IMR-90 (cell line): ENCODE measurements at regions not wholly inside any gene's neighbourhood (a gene's known extent, or its start where the extent isn't known, plus 50 kb on each side); places are given as distances from the start of the nearest gene placed in this dataset.

ENCODE experiments used
- ATAC-seq: fragments of 200-7000 bp; cut with Tn5 transposase; 2 replicates; pipeline ENCODE4 v1.9.1; 2020; ENCODE audit warnings: low read depth, mild to moderate bottlenecking, moderate library complexity
- BruUV-seq: library from RNA; stranded (reverse); fragments of 400-500 nt; replicated peaks from 2 replicates; lab custom pipeline; 2021; lab: Mats Ljungman, UMichigan
- CTCF ChIA-PET: fragments of 300-600 bp; formaldehyde crosslinking; extraction: SDS; loops from one replicate; lab custom pipeline; 2021; ENCODE audit warnings: antibody characterized with exemption; lab: Yijun Ruan, JAX
- POLR2A ChIA-PET: fragments of 300-600 bp; sonication (Branson Sonifier 250); formaldehyde crosslinking; loops from one replicate; lab custom pipeline; 2022; ENCODE audit warnings: antibody characterized with exemption; ENCODE audit not compliant: unreplicated experiment; lab: Charles Lee
- DNase-seq: peaks from one replicate; pipeline ENCODE4 v3.0.0; 2013
- H2AFZ ChIP-seq: replicated peaks from 2 replicates; pipeline ENCODE3; 2013; ENCODE audit warnings: low read length, mild to moderate bottlenecking; ENCODE audit not compliant: poor library complexity
- H2AK5ac ChIP-seq: 2 replicates; pipeline ENCODE4 v1.6.1; 2013; ENCODE audit warnings: low read depth, low read length, inconsistent platforms
- H2AK9ac ChIP-seq: replicated peaks from 2 replicates; pipeline ENCODE3; 2013; ENCODE audit warnings: mild to moderate bottlenecking, low read depth, low read length, moderate library complexity; ENCODE audit not compliant: poor library complexity
- H2BK120ac ChIP-seq: 2 replicates; pipeline ENCODE4 v1.6.1; 2013; ENCODE audit warnings: low read depth, low read length, inconsistent platforms
- H2BK15ac ChIP-seq: 3 replicates; pipeline ENCODE4 v1.6.1; 2013; ENCODE audit warnings: low read depth, low read length, inconsistent platforms
- H2BK20ac ChIP-seq: 2 replicates; pipeline ENCODE4 v1.6.1; 2013; ENCODE audit warnings: low read depth, mild to moderate bottlenecking, inconsistent platforms, low read length, moderate library complexity
- H2BK5ac ChIP-seq: 2 replicates; pipeline ENCODE4 v1.6.1; 2013; ENCODE audit warnings: mild to moderate bottlenecking, low read depth, low read length, inconsistent platforms; ENCODE audit not compliant: poor library complexity, severe bottlenecking
- H3K14ac ChIP-seq: replicated peaks from 2 replicates; pipeline ENCODE4 v1.6.1; 2013; ENCODE audit warnings: low read depth, low read length, inconsistent platforms
- H3K18ac ChIP-seq: 2 replicates; pipeline ENCODE4 v1.6.1; 2013; ENCODE audit warnings: low read depth, low read length, control low read depth
- H3K23ac ChIP-seq: 2 replicates; pipeline ENCODE4 v1.6.1; 2013; ENCODE audit warnings: low read depth, low read length, inconsistent platforms
- H3K27ac ChIP-seq: 2 replicates; pipeline ENCODE4 v1.5.1; 2013; ENCODE audit warnings: mild to moderate bottlenecking, control low read depth, low read length; ENCODE audit not compliant: insufficient read depth
- H3K27me3 ChIP-seq: 2 replicates; pipeline ENCODE4 v1.6.1; 2013; ENCODE audit warnings: low read length; ENCODE audit not compliant: control insufficient read depth, insufficient read depth
- H3K36me3 ChIP-seq: 2 replicates; pipeline ENCODE4 v1.6.1; 2013; ENCODE audit warnings: low read length, mixed read lengths; ENCODE audit not compliant: control insufficient read depth, insufficient read depth
- H3K4ac ChIP-seq: 2 replicates; pipeline ENCODE4 v1.6.1; 2013; ENCODE audit warnings: low read depth, low read length, inconsistent platforms
- H3K4me1 ChIP-seq: 2 replicates; pipeline ENCODE4 v1.6.1; 2013; ENCODE audit warnings: low read length, mixed read lengths; ENCODE audit not compliant: control insufficient read depth, insufficient read depth
- H3K4me2 ChIP-seq: 2 replicates; pipeline ENCODE4 v1.6.1; 2013; ENCODE audit warnings: low read depth, mild to moderate bottlenecking, control low read depth, low read length, moderate library complexity
- H3K4me3 ChIP-seq: 2 replicates; pipeline ENCODE4 v1.5.1; 2013; ENCODE audit warnings: low read depth, mild to moderate bottlenecking, control low read depth, low read length, moderate library complexity; ENCODE audit not compliant: insufficient read depth
- H3K56ac ChIP-seq: 2 replicates; pipeline ENCODE4 v1.6.1; 2013; ENCODE audit warnings: low read length, inconsistent platforms; ENCODE audit not compliant: insufficient read depth; ENCODE audit errors: extremely low read depth
- H3K79me1 ChIP-seq, 2 experiments: 2 replicates each; pipeline ENCODE4 v1.6.1; 2013; ENCODE audit warnings: low read length in 2 of 2, inconsistent platforms in 1 of 2, low read depth in 1 of 2
- H3K9ac ChIP-seq: 2 replicates; pipeline ENCODE4 v1.6.1; 2013; ENCODE audit warnings: low read depth, low read length, control low read depth
- H3K9me1 ChIP-seq: 2 replicates; pipeline ENCODE4 v1.6.1; 2013; ENCODE audit warnings: low read length, inconsistent platforms; ENCODE audit not compliant: insufficient read depth
- H3K9me3 ChIP-seq: 2 replicates; pipeline ENCODE4 v1.6.1; 2013; ENCODE audit warnings: low read length; ENCODE audit not compliant: control insufficient read depth, insufficient read depth
- H4K20me1 ChIP-seq: 2 replicates; pipeline ENCODE4 v1.6.1; 2013; ENCODE audit warnings: low read length, inconsistent platforms; ENCODE audit not compliant: insufficient read depth
- H4K5ac ChIP-seq: 2 replicates; pipeline ENCODE4 v1.6.1; 2013; ENCODE audit warnings: mild to moderate bottlenecking, low read depth, low read length, control low read depth
- H4K8ac ChIP-seq, 2 experiments: 2 replicates each; pipeline ENCODE4 v1.6.1; 2013; ENCODE audit warnings: low read depth in 2 of 2, low read length in 2 of 2, control low read depth in 1 of 2, inconsistent platforms in 1 of 2
- H4K91ac ChIP-seq: 2 replicates; pipeline ENCODE4 v1.6.1; 2013; ENCODE audit warnings: low read depth, low read length, inconsistent platforms; ENCODE audit not compliant: insufficient read depth
- BHLHE40 ChIP-seq: fragments of 150-350 bp; IDR thresholded peaks from 2 replicates; pipeline ENCODE4 v1.6.1; 2016; ENCODE audit warnings: mild to moderate bottlenecking, low read depth, low read length
- CEBPB ChIP-seq: IDR thresholded peaks from 2 replicates; pipeline ENCODE4 v1.6.1; 2012; ENCODE audit warnings: low read depth, low read length, improper control_type of control experiment
- CHD1 ChIP-seq: IDR thresholded peaks from 2 replicates; pipeline ENCODE4 v1.6.1; 2012; ENCODE audit warnings: low read depth, low read length, improper control_type of control experiment
- CTCF ChIP-seq: conservative IDR thresholded peaks from 2 replicates; pipeline ENCODE4 v1.5.1; 2012; ENCODE audit warnings: mild to moderate bottlenecking, low read depth, low read length, improper control_type of control experiment
- ELK1 ChIP-seq: fragments of 150-350 bp; IDR thresholded peaks from 2 replicates; pipeline ENCODE4 v1.6.1; 2016; ENCODE audit warnings: low read depth, mild to moderate bottlenecking, low read length, moderate library complexity, borderline replicate concordance
- FOS ChIP-seq: fragments of 150-350 bp; IDR thresholded peaks from 2 replicates; pipeline ENCODE4 v1.6.1; 2016; ENCODE audit warnings: low read depth, low read length
- MAFK ChIP-seq: IDR thresholded peaks from 2 replicates; pipeline ENCODE4 v1.6.1; 2012; ENCODE audit warnings: low read depth, low read length, improper control_type of control experiment
- MAZ ChIP-seq: IDR thresholded peaks from 2 replicates; pipeline ENCODE4 v1.6.1; 2012; ENCODE audit warnings: low read depth, mild to moderate bottlenecking, low read length, improper control_type of control experiment, moderate library complexity, borderline replicate concordance
- MXI1 ChIP-seq: IDR thresholded peaks from 2 replicates; pipeline ENCODE4 v1.6.1; 2012; ENCODE audit warnings: low read depth, mild to moderate bottlenecking, low read length, moderate library complexity, borderline replicate concordance
- NFE2L2 ChIP-seq: fragments of 150-350 bp; IDR thresholded peaks from 2 replicates; pipeline ENCODE4 v1.6.1; 2016; ENCODE audit warnings: low read depth, mild to moderate bottlenecking, low read length
- POLR2A ChIP-seq: IDR thresholded peaks from 2 replicates; pipeline ENCODE4 v1.6.1; 2012; ENCODE audit warnings: mild to moderate bottlenecking, low read depth, low read length
- RAD21 ChIP-seq: IDR thresholded peaks from 2 replicates; pipeline ENCODE4 v1.6.1; 2012; ENCODE audit warnings: low read length, improper control_type of control experiment
- RCOR1 ChIP-seq: IDR thresholded peaks from 2 replicates; pipeline ENCODE4 v1.6.1; 2012; ENCODE audit warnings: mild to moderate bottlenecking, low read length, improper control_type of control experiment; ENCODE audit not compliant: insufficient replicate concordance
- RFX5 ChIP-seq: IDR thresholded peaks from 2 replicates; pipeline ENCODE4 v1.8.0; 2012; ENCODE audit warnings: low read depth, mild to moderate bottlenecking, low read length, moderate library complexity
- SMC3 ChIP-seq: fragments of 150-350 bp; IDR thresholded peaks from 2 replicates; pipeline ENCODE4 v1.6.1; 2016; ENCODE audit warnings: low read depth, mild to moderate bottlenecking, antibody characterized with exemption, low read length, moderate library complexity
- USF2 ChIP-seq: fragments of 150-350 bp; IDR thresholded peaks from 2 replicates; pipeline ENCODE4 v1.6.1; 2017; ENCODE audit warnings: mild to moderate bottlenecking, antibody characterized with exemption, low read length, low read depth
- WGBS, 2 experiments: methylation state at CpG; one replicate each; pipeline versions ENCODE4 v1.1.5 to v1.1.7; 2013; ENCODE audit warnings: missing lambda C conversion rate in 2 of 2; ENCODE audit not compliant: insufficient read length in 1 of 2; ENCODE audit errors: extremely low coverage in 2 of 2; 5-methylcytosine and 5-hydroxymethylcytosine counted together
- dilution Hi-C: fragments of 300-500 bp; cut with HindIII; formaldehyde crosslinking; loops from one replicate; pipeline ENCODE4 v1.14.3; 2018; ENCODE audit warnings: low sequenced_read_pairs; ENCODE audit not compliant: unreplicated experiment
- in situ Hi-C: fragments of 300-500 bp; cut with MboI; formaldehyde crosslinking; loops from 3 replicates; pipeline ENCODE4 v1.14.3; 2019; ENCODE audit warnings: low sequenced_read_pairs, inconsistent platforms, mixed read lengths
- intact Hi-C: fragments of 100-400 bp; cut with micrococcal nuclease; formaldehyde crosslinking; loops from 2 replicates; pipeline ENCODE4 v1.10.0; 2022

DNA sequence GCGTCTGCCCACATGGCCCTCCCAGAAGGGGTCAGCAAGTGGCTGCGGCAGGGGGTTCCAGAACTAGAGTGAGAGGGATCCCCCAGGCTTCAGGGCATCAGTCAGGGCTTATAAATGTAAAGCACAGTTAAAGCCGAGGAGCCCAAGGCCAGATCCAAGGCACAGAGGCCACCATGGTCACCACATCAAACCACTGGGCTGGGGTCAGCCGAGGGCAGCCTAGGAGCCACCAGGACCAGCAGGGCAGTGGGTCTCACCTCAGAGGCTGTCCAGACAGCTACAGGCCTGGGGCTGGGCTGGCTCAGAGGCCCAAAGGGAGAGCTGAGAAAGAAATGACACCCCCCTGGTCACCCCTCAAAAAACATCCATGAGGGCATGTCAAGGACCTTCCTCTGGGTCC, 188.5 kb downstream of the INHBB start:
- 83% methylated on average over 2 of the region's 4 CpGs; no CpG with 5 or more reads in 1 of the 2 experiments for WGBS, 2 experiments
- Histone ChIP-seq H2AFZ (no peak overlapping the region), H3K79me1 (no peaks in the 10 kb centered on the region), H4K8ac (no peak overlapping the region), H3K56ac (no peak overlapping the region), H3K4me2 (no peak overlapping the region), H4K20me1 (no peaks in the 10 kb centered on the region), H3K14ac (no peak overlapping the region), H2BK5ac (no peak overlapping the region), H3K9ac (no peak overlapping the region), H2BK15ac (no peak overlapping the region), H4K91ac (peak overlapping the region; percentile 2; the same call in 1 of the 2 replicates), H2BK120ac (no peak overlapping the region), H3K36me3 (no peaks in the 10 kb centered on the region), H3K4me3 (no peak overlapping the region), H3K18ac (no peak overlapping the region), H4K5ac (no peak overlapping the region), H3K4ac (no peak overlapping the region), H3K4me1 (peaks cover under 1% of the 10 kb centered on the region; the same call in 1 of the 2 replicates), H2AK5ac (no peak overlapping the region), H2BK20ac (no peak overlapping the region), H2AK9ac (no peak overlapping the region), H3K9me3 (peaks cover 5% of the 10 kb centered on the region), H3K9me1 (no peaks in the 10 kb centered on the region; the same call in 1 of the 2 replicates), H3K27me3 (peaks cover 31% of the 10 kb centered on the region), H3K23ac (no peak overlapping the region), H3K27ac (no peak overlapping the region)
- no TSS peak for BruUV-seq
- intact Hi-C loops (no loop called here), in situ Hi-C loops (no loop called here), dilution Hi-C loops (no loop called here)
- DNase-seq, result no peak
- TF ChIP-seq POLR2A (no peak), ELK1 (no peak), RCOR1 (no peak), RFX5 (no peak), CTCF (no peak), MAFK (no peak), SMC3 (no peak), CEBPB (no peak), FOS (no peak), CHD1 (no peak), NFE2L2 (no peak), MAZ (no peak), MXI1 (no peak), BHLHE40 (no peak), USF2 (no peak), RAD21 (no peak)
- no peak for ATAC-seq
- ChIA-PET POLR2A (no interaction called here), CTCF (no interaction called here)
